GM23338 (cell line): ENCODE measurements at regions not wholly inside any gene's neighbourhood (a gene's known extent, or its start where the extent isn't known, plus 50 kb on each side); places are given as distances from the start of the nearest gene placed in this dataset.

Experiments
- ATAC-seq: fragments of 200-7000 bp; cut with Tn5 transposase; 3 replicates; pipeline ENCODE4 v1.9.1; 2020
- DNase-seq: peaks from one replicate; pipeline ENCODE4 v3.0.0-alpha.2; 2015; ENCODE audit warnings: low spot score
- H2AFZ ChIP-seq: fragments of 200-600 bp; sonication (generic); 2 replicates; pipeline ENCODE4 v1.8.0; 2016; ENCODE audit warnings: antibody characterized with exemption, mild to moderate bottlenecking, moderate library complexity
- H3F3A ChIP-seq: fragments of 200-600 bp; sonication (generic); replicated peaks from 2 replicates; pipeline ENCODE4 v1.8.0; 2017; ENCODE audit warnings: antibody characterized with exemption, mixed run types, low read depth
- H3K27ac ChIP-seq: fragments of 200-600 bp; sonication (generic); 2 replicates; pipeline ENCODE4 v1.6.1; 2016; ENCODE audit warnings: low read depth
- H3K27me3 ChIP-seq: fragments of 200-600 bp; sonication (generic); 2 replicates; pipeline ENCODE4 v1.8.0; 2016; ENCODE audit warnings: mild to moderate bottlenecking, mixed run types, moderate library complexity; ENCODE audit not compliant: insufficient read depth
- H3K36me3 ChIP-seq: fragments of 200-600 bp; sonication (generic); 2 replicates; pipeline ENCODE4 v1.8.0; 2016; ENCODE audit warnings: mild to moderate bottlenecking; ENCODE audit not compliant: insufficient read depth
- H3K4me1 ChIP-seq: fragments of 200-600 bp; sonication (generic); 2 replicates; pipeline ENCODE4 v1.8.0; 2016; ENCODE audit warnings: mild to moderate bottlenecking, moderate library complexity; ENCODE audit not compliant: insufficient read depth
- H3K4me2 ChIP-seq: fragments of 200-600 bp; sonication (generic); 2 replicates; pipeline ENCODE4 v1.7.1; 2017; ENCODE audit warnings: mixed run types
- H3K4me3 ChIP-seq: fragments of 200-600 bp; sonication (generic); 2 replicates; pipeline ENCODE4 v1.6.1; 2016; ENCODE audit warnings: mixed run types
- H3K79me2 ChIP-seq: fragments of 200-600 bp; sonication (generic); replicated peaks from 2 replicates; pipeline ENCODE4 v1.8.0; 2017; ENCODE audit warnings: mild to moderate bottlenecking; ENCODE audit not compliant: insufficient read depth
- H3K9me2 ChIP-seq: fragments of 200-600 bp; sonication (generic); 2 replicates; pipeline ENCODE4 v1.8.0; 2017; ENCODE audit not compliant: insufficient read depth
- H4K20me1 ChIP-seq: fragments of 200-600 bp; sonication (generic); replicated peaks from 2 replicates; pipeline ENCODE4 v1.8.0; 2017; ENCODE audit warnings: mild to moderate bottlenecking; ENCODE audit not compliant: insufficient read depth
- H3K27ac Mint-ChIP-seq: 2 replicates; pipeline ENCODE4 v1.8.0; 2020; ENCODE audit warnings: inconsistent platforms, mild to moderate bottlenecking, moderate library complexity, mixed read lengths
- H3K27me3 Mint-ChIP-seq: 3 replicates; pipeline ENCODE4 v1.8.0; 2022; ENCODE audit warnings: low read depth, mild to moderate bottlenecking, moderate library complexity, mixed read lengths, inconsistent platforms; ENCODE audit not compliant: insufficient read depth, poor library complexity
- H3K36me3 Mint-ChIP-seq: 3 replicates; pipeline ENCODE4 v1.8.0; 2021; ENCODE audit warnings: low read depth, mild to moderate bottlenecking, inconsistent platforms, moderate library complexity, mixed read lengths
- H3K4me1 Mint-ChIP-seq: 3 replicates; pipeline ENCODE4 v1.8.0; 2020; ENCODE audit warnings: mild to moderate bottlenecking, inconsistent platforms, mixed read lengths
- H3K4me3 Mint-ChIP-seq: 3 replicates; pipeline ENCODE4 v1.8.0; 2021; ENCODE audit warnings: moderate library complexity, mild to moderate bottlenecking, inconsistent platforms, mixed read lengths
- H3K9me3 Mint-ChIP-seq: 3 replicates; pipeline ENCODE4 v1.8.0; 2020; ENCODE audit warnings: moderate library complexity, mild to moderate bottlenecking, inconsistent platforms, mixed read lengths
- CREB1 ChIP-seq: fragments of 250-450 bp; sonication (Bioruptor Pico); IDR thresholded peaks from 2 replicates; pipeline ENCODE4 v1.5.0; 2020; ENCODE audit warnings: low read depth, mild to moderate bottlenecking, moderate library complexity
- CTCF ChIP-seq, 2 experiments: fragments of 200-600 bp in 1 of 2; sonication (generic) in 1 of 2; conservative IDR thresholded peaks; 2 replicates each; pipeline versions ENCODE4 v1.5.1 to v1.6.1; 2016 to 2017; ENCODE audit warnings: antibody characterized with exemption in 2 of 2, low read depth in 2 of 2, mild to moderate bottlenecking in 2 of 2, moderate library complexity in 1 of 2
- ETS1 ChIP-seq: IDR thresholded peaks from 2 replicates; pipeline ENCODE4 v1.6.1; 2016; ENCODE audit warnings: antibody characterized with exemption
- JUNB ChIP-seq: IDR thresholded peaks from one replicate; pipeline ENCODE4 v1.6.1; 2016; ENCODE audit warnings: antibody characterized with exemption; ENCODE audit not compliant: unreplicated experiment
- POLR2AphosphoS5 ChIP-seq: IDR thresholded peaks from 2 replicates; pipeline ENCODE4 v1.6.1; 2016; ENCODE audit warnings: antibody characterized with exemption, low read depth
- STAT1 ChIP-seq: IDR thresholded peaks from one replicate; pipeline ENCODE4 v1.6.1; 2016; ENCODE audit warnings: antibody characterized with exemption; ENCODE audit not compliant: unreplicated experiment
- ZNF331 ChIP-seq: fragments of 250-450 bp; sonication (Bioruptor Pico); IDR thresholded peaks from 2 replicates; pipeline ENCODE4 v1.5.0; 2020; ENCODE audit warnings: low read depth, mild to moderate bottlenecking, moderate library complexity
- ZNF462 ChIP-seq: fragments of 250-450 bp; sonication (Bioruptor Pico); IDR thresholded peaks from 2 replicates; pipeline ENCODE4 v1.5.0; 2020; ENCODE audit warnings: mild to moderate bottlenecking, moderate library complexity

GRCh38 chr14:76688383-76688671, 72.9 kb upstream of the VASH1 start:
- Histone ChIP-seq H3K79me2 (no peaks in the 10 kb centered on the region), H3K4me1 (no peaks in the 10 kb centered on the region), H3K9me2 (no peaks in the 10 kb centered on the region), H2AFZ (no peak overlapping the region), H3K4me3 (no peak overlapping the region), H4K20me1 (no peaks in the 10 kb centered on the region), H3F3A (no peaks in the 10 kb centered on the region), H3K36me3 (no peaks in the 10 kb centered on the region), H3K4me2 (no peak overlapping the region), H3K27ac (no peak overlapping the region), H3K27me3 (no peaks in the 10 kb centered on the region)
- Mint-ChIP-seq H3K4me3 (no peak overlapping the region), H3K27ac (no peak overlapping the region), H3K36me3 (peaks cover 5% of the 10 kb centered on the region; the same call in 2 of the 3 replicates), H3K9me3 (peaks cover 25% of the 10 kb centered on the region), H3K27me3 (no peaks in the 10 kb centered on the region), H3K4me1 (no peaks in the 10 kb centered on the region)
- no peak for DNase-seq
- no peak for ATAC-seq
- TF ChIP-seq ZNF462 (CRISPR knock-in tag) (no peak), JUNB (no peak), CTCF (conservative IDR thresholded peaks at IDR 0.05; ENCODE audit: low read depth in 2 of 2) (no peak), ZNF331 (CRISPR knock-in tag) (no peak), CREB1 (CRISPR knock-in tag) (no peak), POLR2AphosphoS5 (no peak), ETS1 (no peak), STAT1 (no peak)
